NCI-H226 (cell line): ENCODE measurements at regions not wholly inside any gene's neighbourhood (a gene's known extent, or its start where the extent isn't known, plus 50 kb on each side); places are given as distances from the start of the nearest gene placed in this dataset.

Source experiments
- DNase-seq: peaks from one replicate; pipeline ENCODE4 v3.0.0-alpha.2; 2015

DNA sequence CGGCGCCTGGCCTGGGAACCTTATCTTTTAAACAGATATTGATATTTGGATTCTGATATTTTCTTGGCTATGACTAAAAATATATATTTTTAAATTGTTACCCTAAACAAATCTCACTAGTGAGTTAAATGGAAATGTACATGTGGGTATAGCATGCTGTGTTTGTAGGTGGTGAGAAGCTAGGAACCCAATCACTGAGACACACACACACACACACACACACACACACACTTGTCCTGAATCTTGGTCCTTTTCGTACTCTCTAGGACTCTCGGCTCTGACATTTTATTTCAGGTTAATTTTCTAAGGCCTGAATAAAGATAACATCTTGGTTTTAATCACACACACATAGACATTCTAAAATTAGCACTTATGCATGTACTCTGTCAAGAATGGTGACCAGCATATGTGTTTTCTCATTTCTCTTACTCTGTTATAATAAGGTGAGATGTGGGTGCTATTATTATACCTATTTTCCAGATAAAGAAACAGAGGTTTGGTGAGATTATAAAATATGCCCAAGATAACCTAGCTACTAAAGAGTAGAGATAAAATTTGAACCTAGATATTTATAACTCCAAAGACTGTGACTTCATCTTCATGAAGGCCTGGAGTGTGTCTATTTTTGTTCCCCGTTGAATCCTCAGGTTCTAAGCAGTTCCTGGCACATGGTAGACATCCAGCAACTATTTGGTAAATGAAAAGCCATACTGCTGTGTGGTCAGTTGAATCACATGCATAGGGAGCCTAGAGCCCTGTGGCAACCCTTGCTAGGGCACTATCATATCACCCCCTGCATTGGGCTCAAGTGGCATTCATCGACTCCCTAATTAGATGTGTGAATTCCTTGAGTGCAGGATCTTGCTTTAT lies 85.0 kb upstream of the RAB3GAP2 start:
- DNase-seq, result no peak

DNA sequence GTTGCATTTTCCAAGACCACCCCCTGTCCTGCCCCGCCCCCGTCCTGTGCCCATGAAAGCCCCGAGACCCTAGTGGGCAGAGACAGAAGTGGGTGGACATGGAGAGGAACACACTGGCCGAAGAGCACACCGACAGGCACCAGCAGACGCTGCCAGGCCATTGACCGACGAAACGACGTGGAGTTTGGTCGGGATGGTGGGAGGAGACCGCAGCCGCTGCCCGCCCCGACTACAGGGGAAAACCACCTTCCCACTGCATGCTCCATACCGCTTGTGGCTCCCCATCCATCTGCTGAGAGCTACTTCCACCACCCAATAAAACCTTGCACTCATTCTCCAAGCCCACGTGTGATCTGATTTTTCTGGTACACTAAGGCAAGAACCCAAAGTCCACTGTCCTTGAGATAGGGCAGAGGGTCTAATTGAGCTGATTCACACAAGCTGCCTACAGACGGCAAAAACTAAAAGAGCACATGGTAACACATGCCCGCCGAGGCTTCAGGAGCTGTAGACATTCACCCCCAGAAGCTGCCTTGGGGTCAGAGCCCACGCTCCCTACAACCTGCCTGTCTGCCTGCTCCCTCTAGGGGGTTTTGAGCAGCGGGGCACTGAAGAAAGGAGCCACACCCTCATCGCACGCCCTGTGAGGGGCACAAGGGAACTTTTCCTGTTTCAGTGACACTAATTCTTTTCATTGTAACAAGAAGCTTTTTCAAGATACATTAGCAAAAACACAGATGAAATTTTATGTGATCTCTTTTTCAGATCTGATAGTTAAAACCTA lies 81.2 kb upstream of the RAB3GAP2 start:
- no peak for DNase-seq

DNA sequence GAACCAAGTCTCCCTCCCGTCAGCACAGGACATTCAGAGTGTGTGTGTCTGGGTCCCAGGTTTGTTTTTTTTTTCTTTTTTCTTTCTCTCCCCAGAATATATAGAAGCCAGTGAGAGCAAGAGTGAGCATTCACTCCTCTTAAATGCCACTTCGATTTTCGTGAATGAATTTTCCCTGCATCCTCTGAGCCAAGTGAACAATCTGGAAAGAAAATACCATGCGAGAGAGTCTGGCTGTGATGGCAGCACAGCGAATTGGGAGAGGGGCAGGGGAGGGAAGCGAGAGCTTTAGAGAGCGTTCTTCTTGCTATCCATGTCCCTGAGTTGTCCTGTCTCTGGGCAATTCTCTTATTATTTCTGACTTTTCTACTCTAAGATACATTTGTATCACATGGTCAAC lies 76.0 kb upstream of the RAB3GAP2 start:
- no peak for DNase-seq

DNA sequence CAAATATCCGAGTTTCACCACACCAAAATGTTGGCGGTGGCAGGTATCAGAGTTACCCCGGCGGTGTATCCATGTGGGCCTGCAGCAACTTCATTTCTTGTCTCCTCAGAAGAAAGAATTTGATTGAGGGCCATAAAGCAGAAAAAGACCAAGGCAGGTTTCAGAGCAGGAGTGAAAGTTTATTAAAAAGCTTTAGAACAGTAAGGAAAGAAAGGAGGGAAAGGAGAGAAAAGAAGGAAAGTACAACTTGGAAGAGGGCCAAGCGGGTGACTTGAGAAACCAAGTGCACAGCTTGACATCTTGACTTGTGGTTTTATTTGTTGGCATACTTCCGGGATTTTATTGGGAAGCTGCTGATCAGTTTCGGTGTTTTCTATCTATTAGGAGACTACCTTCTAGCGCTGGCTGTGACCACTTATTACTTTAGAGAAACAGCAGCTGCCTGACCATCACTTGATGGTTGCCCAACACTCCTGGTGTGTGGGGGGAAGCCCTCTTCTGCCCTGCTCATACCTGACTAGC lies 75.5 kb upstream of the RAB3GAP2 start:
- DNase-seq, result no peak

DNA sequence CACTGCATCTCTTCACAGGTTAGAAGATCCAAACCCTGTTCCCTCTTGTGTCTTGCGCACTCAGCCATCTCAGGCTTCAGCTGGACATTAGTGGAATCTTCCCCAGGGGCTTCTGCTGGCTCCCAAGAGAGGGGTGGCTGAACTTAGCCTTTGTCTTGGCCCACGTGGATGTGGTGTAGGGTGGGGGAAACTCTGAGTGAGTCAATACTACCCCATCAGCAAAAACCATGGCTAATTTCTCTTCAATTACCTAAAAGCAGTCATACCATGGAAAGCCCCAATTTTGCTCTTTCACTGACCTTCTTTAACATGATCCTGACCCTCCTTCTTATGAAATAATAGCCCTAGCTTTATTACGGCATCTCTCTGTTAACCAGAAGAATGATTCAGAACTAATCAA lies 72.5 kb upstream of the RAB3GAP2 start:
- no peak for DNase-seq

DNA sequence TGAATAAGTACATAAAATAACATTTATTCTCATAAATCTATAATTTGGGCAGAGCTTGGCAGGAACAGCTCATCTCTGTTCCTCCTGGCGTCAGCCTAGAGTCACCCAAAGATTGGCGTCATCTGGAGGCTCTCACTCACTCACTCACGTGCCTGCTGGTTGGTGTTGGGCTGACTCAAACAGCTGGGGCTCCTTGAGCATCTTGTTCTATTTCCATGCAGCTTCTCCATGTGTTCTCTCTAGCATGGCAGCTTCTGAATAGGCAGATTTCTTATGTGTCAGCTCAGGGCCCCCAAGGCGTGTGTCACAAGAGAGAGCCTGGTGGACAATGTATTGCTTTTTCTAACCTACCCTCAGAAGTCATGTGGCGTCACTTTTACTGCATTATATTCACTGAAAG lies 70.6 kb upstream of the RAB3GAP2 start:
- no peak for DNase-seq

DNA sequence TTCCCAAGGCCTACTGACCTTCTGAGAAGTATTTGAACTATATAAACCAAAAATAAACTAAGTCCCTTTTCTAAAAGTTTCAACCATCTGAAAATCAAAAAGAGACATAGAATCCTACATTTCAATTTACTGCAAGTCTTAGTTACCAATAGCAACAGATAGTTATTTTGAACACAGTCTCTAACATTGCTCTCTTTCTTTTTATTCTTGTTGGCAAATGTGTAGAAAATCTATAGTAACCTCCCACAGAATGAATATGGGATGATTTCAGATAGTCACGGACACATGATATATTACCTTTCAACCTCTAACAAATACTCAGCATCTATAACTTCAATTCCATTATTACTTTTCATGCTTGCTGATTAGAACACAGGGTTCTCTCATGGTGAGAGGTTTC lies 68.9 kb upstream of the RAB3GAP2 start:
- no peak for DNase-seq

DNA sequence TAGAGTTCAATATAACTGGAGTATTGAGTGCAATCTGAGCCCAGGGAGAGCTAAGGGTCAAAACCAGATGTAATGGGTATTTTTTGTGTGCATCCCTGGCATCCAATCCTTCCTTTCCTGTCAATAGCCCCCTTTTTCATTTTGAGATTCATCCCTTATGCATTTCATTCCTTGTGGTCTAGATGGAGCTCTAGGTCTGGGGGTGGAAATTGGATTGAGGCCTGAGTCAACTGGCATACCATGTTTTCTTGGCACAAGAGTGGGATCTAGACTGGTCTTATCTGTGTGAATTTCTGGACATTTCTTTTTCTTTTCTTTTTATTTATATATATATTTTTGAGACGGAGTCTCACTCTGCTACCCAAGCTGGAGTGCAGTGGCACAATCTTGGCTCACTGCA lies 67.3 kb upstream of the RAB3GAP2 start:
- no peak for DNase-seq

DNA sequence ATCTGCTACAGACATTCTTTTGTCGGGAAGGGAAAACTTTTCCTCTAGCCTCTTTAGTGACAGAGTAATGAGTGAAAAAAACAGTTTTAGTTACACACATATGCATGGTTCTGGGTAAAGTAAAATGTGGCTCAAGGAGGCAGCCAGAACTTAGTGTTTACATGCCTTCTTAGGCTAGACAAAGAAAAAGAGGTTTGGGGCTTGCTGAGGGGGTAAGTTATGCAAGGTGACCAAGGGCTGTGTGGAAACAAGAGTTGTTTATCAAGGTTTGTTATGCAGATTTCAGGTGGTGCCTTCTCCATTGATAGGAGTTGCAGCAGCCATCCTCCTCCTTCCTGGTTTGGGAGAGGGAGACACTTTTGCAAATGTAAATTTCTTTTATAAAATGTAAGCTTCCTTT lies 66.5 kb upstream of the RAB3GAP2 start:
- no peak for DNase-seq

DNA sequence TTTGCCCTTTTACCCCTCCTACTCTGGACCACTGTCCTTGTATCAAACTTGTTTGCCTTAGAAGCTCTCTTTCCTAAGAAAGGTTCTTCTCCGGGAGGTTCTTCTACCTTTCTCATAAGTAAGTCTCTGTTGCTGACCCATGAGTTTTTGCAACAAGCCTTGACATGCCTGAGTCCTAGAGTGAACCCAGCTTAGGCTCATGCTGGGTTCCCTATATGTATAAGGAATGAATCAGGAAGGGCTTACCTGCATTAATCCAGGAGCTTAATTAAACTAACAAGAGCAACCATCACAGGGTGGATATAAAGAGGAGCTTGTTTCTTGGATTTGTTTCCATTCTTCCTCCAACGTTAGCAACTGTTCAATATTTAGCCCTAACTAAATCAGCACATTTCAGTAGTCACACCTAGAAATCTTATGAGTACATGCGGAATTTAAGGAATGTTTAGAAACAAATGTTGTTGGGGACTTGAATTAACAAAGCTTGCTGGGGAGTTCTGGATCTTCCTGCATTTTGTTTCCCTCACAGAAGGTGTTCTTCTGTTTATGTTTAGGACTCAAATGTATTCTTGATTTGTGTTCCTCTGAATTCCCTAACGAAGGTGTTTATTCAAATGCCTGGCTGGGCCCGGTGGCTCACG lies 64.3 kb upstream of the RAB3GAP2 start:
- DNase-seq, result no peak

DNA sequence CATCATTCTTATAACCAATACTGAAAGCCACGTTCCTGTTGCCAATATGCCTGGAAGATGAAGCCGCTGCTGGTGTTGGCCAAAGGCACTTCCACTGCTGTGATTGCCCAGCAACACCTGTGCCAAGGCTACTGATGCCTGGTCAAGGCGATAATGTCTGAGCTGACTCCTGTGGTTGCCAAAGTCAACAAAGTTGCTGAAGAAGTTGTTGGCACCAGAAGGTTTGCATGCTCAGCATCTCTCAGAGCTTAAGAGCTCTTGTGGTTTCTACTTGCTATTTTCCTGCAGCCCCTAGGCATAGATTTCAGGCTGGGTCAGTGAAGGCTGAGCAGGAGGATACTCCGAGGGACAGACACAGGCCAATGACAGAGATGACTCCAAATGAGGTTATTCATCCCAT lies 63.4 kb upstream of the RAB3GAP2 start:
- no peak for DNase-seq

DNA sequence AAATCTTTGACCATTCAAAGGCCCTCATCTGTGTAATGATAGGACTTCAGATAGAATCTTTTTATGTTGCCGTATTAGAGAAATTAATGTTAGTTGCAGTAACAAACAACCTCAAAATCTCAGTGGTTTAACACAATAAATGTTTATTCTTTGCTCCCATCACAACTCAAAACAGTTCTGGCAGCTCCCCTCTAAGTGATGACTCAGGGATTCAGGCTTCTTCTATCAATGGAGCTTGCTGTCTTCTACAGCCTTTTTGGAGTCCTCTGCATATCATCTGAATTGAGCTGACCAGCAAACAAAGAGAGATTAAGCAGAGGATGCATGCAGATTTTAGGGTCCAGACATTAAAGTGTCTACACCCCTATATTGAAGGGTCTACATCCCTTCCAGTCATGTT lies 59.1 kb upstream of the RAB3GAP2 start:
- DNase-seq, result no peak

DNA sequence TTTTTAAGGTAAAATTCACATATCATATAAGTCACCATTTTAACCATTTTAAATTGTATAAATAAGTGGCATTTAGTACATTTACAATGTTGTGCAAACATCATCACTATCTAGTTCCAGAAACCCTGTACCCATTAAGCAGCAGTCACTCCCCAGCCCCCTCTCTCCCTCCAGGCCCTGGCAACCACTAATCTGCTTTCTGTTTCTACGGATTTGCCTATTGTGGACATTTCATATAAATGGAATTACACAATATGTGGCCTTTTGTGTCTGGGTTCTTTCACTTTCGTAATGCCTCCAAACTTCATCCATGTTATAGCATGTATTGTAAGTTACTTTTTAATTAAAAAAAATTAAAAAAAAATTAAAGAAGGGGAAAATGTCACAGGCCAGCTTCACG lies 58.0 kb upstream of the RAB3GAP2 start:
- DNase-seq, result no peak

DNA sequence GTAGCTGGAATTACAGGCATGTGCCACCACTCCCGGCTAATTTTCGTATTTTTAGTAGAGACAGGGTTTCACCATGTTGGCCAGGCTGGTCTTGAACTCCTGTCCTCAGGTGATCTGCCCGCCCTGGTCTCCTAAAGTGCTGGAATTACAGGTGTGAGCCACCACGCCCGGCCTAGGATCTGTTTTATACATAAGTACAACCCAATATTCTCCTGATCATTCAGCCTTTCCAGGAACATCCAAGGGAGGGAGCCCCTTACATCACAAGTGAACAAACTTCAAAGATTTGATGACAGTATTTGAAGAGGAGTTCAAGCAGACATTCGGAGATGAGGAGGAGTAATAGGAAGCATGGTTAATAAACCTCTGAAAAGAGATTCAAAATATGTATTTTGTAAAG lies 54.9 kb upstream of the RAB3GAP2 start:
- no peak for DNase-seq

DNA sequence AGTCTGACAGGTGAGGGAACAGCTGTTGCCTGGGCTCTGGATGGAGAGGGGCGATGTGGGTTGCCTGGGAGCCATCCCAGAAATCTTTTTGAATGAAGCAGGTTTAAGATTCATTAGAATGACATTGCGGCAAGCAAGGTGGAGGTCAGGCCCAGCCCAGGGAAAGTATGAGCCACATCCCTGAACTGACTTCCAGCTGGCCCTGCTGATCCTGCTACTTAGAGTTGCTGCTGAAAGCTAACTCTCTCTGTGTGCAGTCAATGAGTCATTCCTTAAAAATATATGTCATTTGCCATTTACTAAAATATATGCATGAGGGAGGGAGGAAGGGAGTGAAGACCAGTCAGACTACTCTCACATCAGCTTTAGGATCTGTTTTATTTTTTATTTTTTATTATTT lies 54.3 kb upstream of the RAB3GAP2 start:
- DNase-seq, result no peak

DNA sequence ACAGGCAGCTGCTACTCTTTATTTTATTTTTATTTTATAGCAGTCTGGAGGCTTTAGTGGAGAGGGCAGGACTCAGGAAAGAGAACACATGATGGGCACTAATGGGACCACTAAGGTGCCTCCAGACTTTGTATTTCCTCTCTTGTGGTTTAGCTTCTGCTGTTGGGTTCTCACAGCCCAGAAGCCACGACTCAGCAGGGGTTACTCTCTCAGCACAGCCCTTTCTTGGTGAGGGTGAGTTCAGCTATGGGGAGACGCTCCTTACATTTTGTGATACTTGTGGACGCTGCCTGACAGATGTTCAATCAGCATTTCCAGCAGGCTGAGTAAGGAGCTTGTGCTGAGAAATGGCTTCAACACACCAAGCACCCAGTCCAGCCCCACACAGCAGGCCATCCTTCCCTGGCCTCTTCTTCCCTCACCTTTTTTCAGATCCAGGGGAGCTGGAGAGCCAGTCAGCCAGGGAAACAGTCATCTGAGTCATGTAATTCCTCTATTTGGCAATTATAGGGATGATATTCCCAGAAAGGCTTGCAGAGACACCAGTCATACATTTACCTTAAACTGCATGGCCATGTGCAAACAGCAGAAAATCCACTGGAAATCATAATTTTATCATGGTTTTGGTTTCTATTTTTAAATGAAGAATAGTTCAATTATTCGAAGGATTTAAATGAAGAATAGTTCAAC lies 53.2 kb upstream of the RAB3GAP2 start:
- DNase-seq, result no peak

DNA sequence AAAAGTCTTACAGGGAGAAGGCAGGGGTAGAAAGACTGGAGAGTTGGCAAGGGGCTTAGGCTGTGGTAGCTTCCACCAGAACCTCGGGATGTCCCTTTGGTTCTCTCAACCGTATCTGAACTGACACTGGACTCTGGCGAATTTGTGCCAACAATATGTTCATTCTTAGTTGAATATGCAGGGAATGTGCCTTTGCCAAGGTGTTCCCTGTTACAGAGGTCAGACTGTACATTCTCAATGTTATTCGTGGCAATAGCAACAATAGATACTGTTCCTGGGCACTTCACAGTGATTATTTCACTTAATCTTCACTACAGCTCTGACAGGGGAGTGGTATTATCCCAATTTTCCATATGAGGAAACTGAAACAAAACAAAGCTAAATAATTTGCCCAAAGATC lies 51.5 kb upstream of the RAB3GAP2 start:
- no peak for DNase-seq

DNA sequence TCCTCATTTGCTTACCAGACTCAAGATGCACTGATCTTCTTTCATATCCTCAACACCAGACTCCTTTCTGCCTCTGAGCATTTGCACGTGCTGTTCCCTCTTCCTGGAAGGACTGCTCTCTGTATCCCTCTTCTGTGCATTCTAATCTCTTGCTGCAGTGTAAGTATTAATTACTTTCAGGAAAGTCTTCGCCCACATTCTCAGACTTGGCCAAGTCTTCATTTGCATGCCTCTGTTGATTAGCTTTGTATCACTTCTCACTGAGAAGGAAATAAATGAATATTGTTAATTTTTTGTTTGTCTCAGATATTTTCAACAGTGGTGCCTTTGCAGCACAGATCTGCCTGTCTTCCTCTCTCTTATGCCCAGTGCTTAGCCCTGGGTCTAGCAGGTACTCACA lies 50.3 kb upstream of the RAB3GAP2 start:
- DNase-seq, result no peak
